ENCODE measurements at regions not wholly inside any gene's neighbourhood (a gene's known extent, or its start where the extent isn't known, plus 50 kb on each side); places are given as distances from the start of the nearest gene placed in this dataset.

DNA sequence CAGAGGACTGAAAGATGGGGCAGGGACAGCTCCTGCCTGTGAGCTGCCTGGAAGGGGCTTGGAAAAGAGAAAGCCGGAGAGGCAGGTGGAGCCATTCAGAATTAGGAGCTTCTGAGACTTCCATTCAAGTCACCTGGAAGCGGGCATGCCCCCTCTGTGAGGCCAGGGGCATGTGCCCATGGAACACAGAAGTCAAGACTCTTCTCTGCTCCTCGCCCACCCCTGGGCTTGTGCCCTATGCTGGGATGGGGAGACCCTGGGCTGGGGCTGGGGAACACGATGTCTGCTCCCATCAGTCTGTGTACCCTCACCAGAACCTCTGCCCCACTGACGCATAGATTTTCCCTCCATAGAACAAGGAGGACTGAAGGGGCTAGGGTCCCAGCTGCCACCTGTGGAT lies 372.0 kb downstream of the SHANK2 start:
- no peaks in the 10 kb centered on the region for H3K27me3 ChIP-seq (ENCODE audit: insufficient read depth, low read depth, low read length)
- H2AFZ ChIP-seq (ENCODE audit: low read depth, low read length), result no peak overlapping the region
- no peak overlapping the region for H3K4me3 ChIP-seq (ENCODE audit: low read length)
- no peak overlapping the region for H3K27ac ChIP-seq (ENCODE audit: low read length)
- TF ChIP-seq, protein P1, sequence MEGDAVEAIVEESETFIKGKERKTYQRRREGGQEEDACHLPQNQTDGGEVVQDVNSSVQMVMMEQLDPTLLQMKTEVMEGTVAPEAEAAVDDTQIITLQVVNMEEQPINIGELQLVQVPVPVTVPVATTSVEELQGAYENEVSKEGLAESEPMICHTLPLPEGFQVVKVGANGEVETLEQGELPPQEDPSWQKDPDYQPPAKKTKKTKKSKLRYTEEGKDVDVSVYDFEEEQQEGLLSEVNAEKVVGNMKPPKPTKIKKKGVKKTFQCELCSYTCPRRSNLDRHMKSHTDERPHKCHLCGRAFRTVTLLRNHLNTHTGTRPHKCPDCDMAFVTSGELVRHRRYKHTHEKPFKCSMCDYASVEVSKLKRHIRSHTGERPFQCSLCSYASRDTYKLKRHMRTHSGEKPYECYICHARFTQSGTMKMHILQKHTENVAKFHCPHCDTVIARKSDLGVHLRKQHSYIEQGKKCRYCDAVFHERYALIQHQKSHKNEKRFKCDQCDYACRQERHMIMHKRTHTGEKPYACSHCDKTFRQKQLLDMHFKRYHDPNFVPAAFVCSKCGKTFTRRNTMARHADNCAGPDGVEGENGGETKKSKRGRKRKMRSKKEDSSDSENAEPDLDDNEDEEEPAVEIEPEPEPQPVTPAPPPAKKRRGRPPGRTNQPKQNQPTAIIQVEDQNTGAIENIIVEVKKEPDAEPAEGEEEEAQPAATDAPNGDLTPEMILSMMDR (IDR thresholded peaks at IDR 0.05; ENCODE audit: poor library complexity, severe bottlenecking), result no peak
- TF ChIP-seq EZH2 (IDR thresholded peaks at IDR 0.05; ENCODE audit: borderline replicate concordance, insufficient read depth, low read length, poor library complexity, severe bottlenecking) (no peak), SMC3 (conservative IDR thresholded peaks at IDR 0.05; ENCODE audit: poor library complexity) (no peak), RAD21 (conservative IDR thresholded peaks at IDR 0.05) (no peak), TAF1 (IDR thresholded peaks at IDR 0.05; ENCODE audit: low read depth) (no peak), MXI1 (conservative IDR thresholded peaks at IDR 0.05; ENCODE audit: poor library complexity, severe bottlenecking) (no peak), EP300 (conservative IDR thresholded peaks at IDR 0.05; ENCODE audit: poor library complexity, severe bottlenecking) (no peak), POLR2AphosphoS5 (IDR thresholded peaks at IDR 0.05) (no peak)
- TF ChIP-seq, protein P2, sequence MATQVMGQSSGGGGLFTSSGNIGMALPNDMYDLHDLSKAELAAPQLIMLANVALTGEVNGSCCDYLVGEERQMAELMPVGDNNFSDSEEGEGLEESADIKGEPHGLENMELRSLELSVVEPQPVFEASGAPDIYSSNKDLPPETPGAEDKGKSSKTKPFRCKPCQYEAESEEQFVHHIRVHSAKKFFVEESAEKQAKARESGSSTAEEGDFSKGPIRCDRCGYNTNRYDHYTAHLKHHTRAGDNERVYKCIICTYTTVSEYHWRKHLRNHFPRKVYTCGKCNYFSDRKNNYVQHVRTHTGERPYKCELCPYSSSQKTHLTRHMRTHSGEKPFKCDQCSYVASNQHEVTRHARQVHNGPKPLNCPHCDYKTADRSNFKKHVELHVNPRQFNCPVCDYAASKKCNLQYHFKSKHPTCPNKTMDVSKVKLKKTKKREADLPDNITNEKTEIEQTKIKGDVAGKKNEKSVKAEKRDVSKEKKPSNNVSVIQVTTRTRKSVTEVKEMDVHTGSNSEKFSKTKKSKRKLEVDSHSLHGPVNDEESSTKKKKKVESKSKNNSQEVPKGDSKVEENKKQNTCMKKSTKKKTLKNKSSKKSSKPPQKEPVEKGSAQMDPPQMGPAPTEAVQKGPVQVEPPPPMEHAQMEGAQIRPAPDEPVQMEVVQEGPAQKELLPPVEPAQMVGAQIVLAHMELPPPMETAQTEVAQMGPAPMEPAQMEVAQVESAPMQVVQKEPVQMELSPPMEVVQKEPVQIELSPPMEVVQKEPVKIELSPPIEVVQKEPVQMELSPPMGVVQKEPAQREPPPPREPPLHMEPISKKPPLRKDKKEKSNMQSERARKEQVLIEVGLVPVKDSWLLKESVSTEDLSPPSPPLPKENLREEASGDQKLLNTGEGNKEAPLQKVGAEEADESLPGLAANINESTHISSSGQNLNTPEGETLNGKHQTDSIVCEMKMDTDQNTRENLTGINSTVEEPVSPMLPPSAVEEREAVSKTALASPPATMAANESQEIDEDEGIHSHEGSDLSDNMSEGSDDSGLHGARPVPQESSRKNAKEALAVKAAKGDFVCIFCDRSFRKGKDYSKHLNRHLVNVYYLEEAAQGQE (IDR thresholded peaks at IDR 0.05; ENCODE audit: borderline replicate concordance), result no peak
- no peak overlapping the region for H3K9ac ChIP-seq (ENCODE audit: low read length)
- H3K4me2 ChIP-seq (ENCODE audit: low read length), result no peak overlapping the region
- H3K9me2 ChIP-seq (ENCODE audit: insufficient read depth, low read length), result no peaks in the 10 kb centered on the region
- no peaks in the 10 kb centered on the region for H3K79me2 ChIP-seq (replicated peaks; ENCODE audit: insufficient read depth, low read length)
- H3F3A ChIP-seq (ENCODE audit: insufficient read depth, low read length, poor library complexity, severe bottlenecking), result no peaks in the 10 kb centered on the region
- no peaks in the 10 kb centered on the region for H3K9me3 ChIP-seq (ENCODE audit: low read length)
- H3K36me3 ChIP-seq (ENCODE audit: insufficient read depth, low read length), result no peaks in the 10 kb centered on the region
- no peaks in the 10 kb centered on the region for H4K20me1 ChIP-seq (ENCODE audit: insufficient read depth)

DNA sequence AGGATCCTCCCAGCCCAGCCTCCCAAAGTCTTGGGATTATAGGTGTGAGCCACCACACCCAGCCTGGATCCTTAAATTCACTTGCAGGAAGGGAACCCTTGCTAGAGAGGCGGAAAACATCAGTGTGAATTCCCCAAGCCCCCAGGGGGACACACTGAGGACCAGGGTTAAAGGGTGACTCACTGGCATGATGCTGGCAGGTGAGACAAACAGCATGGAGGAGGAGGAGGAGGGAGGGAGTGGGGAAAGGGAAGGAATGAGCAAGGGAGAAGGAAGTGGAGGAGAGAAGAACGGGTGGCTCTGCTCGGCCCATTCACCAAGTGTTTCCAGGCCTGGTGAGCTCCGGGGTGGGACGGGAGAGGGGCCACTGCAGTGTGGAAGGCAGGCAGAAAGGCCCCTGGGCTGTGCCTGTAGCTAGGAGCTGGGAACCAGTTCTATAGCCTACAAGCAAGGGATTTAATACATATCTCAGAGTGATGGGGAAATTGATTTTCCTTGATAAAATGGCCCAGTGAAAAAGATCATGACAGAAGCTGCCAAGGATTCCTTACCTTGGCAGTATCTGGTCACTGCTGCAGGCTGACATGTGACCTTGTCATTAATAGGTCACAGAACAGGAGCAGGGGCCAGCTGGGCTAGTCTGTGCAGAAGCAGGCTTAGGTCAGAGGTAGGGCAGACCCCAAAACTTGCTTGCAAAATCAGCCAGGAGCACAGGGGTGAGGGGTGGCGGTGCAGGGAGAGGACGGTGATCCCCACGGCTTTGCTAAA lies 370.2 kb downstream of the SHANK2 start:
- Histone ChIP-seq H4K20me1 (ENCODE audit: insufficient read depth) (no peaks in the 10 kb centered on the region), H3K27me3 (ENCODE audit: insufficient read depth, low read depth, low read length) (no peaks in the 10 kb centered on the region), H2AFZ (ENCODE audit: low read depth, low read length) (no peak overlapping the region), H3K27ac (ENCODE audit: low read length) (no peak overlapping the region), H3K36me3 (ENCODE audit: insufficient read depth, low read length) (no peaks in the 10 kb centered on the region), H3K79me2 (replicated peaks; ENCODE audit: insufficient read depth, low read length) (no peaks in the 10 kb centered on the region), H3K9me3 (ENCODE audit: low read length) (no peaks in the 10 kb centered on the region), H3K4me2 (ENCODE audit: low read length) (no peak overlapping the region), H3K9ac (ENCODE audit: low read length) (no peak overlapping the region), H3K9me2 (ENCODE audit: insufficient read depth, low read length) (no peaks in the 10 kb centered on the region), H3F3A (ENCODE audit: insufficient read depth, low read length, poor library complexity, severe bottlenecking) (no peaks in the 10 kb centered on the region), H3K4me3 (ENCODE audit: low read length) (no peak overlapping the region)
- TF ChIP-seq RAD21 (conservative IDR thresholded peaks at IDR 0.05) (no peak), TAF1 (IDR thresholded peaks at IDR 0.05; ENCODE audit: low read depth) (no peak), EZH2 (IDR thresholded peaks at IDR 0.05; ENCODE audit: borderline replicate concordance, insufficient read depth, low read length, poor library complexity, severe bottlenecking) (no peak), SMC3 (conservative IDR thresholded peaks at IDR 0.05; ENCODE audit: poor library complexity) (no peak), EP300 (conservative IDR thresholded peaks at IDR 0.05; ENCODE audit: poor library complexity, severe bottlenecking) (no peak)
